ENCODE measurements at regions not wholly inside any gene's neighbourhood (a gene's known extent, or its start where the extent isn't known, plus 50 kb on each side); places are given as distances from the start of the nearest gene placed in this dataset.

DNA sequence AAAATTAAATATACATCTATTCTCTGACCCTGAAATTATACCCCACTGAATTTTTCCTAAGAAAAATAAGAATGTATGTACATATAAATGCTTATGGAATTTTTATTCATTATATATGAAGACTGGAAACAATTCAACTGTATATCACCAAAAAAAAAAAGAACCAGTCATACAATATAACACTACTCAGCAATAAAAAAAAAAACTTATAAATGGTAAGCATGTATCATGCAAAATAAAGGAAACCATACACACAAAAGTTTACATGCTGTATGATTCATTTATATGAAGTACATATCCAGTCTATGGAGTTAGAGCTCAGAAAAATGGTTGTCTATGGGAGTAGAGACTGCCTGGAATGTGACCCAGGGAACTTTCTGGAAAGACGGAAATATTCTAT lies 199.4 kb upstream of the MIR17HG start (continued):
- TF ChIP-seq, protein P1, sequence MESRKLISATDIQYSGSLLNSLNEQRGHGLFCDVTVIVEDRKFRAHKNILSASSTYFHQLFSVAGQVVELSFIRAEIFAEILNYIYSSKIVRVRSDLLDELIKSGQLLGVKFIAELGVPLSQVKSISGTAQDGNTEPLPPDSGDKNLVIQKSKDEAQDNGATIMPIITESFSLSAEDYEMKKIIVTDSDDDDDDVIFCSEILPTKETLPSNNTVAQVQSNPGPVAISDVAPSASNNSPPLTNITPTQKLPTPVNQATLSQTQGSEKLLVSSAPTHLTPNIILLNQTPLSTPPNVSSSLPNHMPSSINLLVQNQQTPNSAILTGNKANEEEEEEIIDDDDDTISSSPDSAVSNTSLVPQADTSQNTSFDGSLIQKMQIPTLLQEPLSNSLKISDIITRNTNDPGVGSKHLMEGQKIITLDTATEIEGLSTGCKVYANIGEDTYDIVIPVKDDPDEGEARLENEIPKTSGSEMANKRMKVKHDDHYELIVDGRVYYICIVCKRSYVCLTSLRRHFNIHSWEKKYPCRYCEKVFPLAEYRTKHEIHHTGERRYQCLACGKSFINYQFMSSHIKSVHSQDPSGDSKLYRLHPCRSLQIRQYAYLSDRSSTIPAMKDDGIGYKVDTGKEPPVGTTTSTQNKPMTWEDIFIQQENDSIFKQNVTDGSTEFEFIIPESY (IDR thresholded peaks at IDR 0.05; ENCODE audit: extremely low read depth, insufficient replicate concordance, low read length): no peak
- no peak for TF ChIP-seq ZNF274 (IDR thresholded peaks at IDR 0.05; ENCODE audit: low read depth, low read length)
- no peak for TF ChIP-seq FOSL1 (IDR thresholded peaks at IDR 0.05; ENCODE audit: low read depth)
- no peak for TF ChIP-seq ZFX (IDR thresholded peaks at IDR 0.05)
- no peak for TF ChIP-seq ELF1 (IDR thresholded peaks at IDR 0.05; ENCODE audit: borderline replicate concordance, low read depth)
- no peak for TF ChIP-seq EZH2 (IDR thresholded peaks at IDR 0.05)
- no peak for TF ChIP-seq SIN3A (IDR thresholded peaks at IDR 0.05; ENCODE audit: low read depth)

DNA sequence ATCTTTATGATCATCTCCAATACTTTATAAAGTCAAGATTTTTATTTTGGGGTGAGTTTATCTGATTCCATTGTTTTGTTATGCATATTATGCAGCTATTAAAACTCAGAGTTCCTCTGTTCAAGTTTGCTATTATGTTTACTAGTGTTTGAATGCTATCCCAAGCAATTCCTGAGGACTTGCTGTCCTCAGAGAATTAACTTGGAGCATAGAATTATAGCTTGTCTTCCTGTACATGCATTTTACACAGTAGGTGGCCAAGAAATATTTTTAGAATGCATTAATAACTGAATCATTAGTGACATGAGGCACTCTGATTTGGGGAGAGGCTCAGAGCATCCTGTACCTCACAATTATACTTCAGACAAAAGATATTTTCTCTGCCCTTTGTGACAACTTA lies 195.6 kb upstream of the MIR17HG start:
- TF ChIP-seq ZFX (IDR thresholded peaks at IDR 0.05) (no peak), SIN3A (IDR thresholded peaks at IDR 0.05; ENCODE audit: low read depth) (no peak), ELF1 (IDR thresholded peaks at IDR 0.05; ENCODE audit: borderline replicate concordance, low read depth) (no peak), CBX3 (IDR thresholded peaks at IDR 0.05; ENCODE audit: low read depth) (no peak), YY1 (IDR thresholded peaks at IDR 0.05; ENCODE audit: extremely low read depth, insufficient replicate concordance, low read depth, low read length) (no peak), EZH2phosphoT487 (IDR thresholded peaks at IDR 0.05; ENCODE audit: borderline replicate concordance) (no peak), TCF7L2 (IDR thresholded peaks at IDR 0.05; ENCODE audit: borderline replicate concordance, extremely low read depth, insufficient read depth, insufficient read length) (no peak), POLR2AphosphoS5 (IDR thresholded peaks at IDR 0.05; ENCODE audit: low read depth, low read length) (no peak), POLR2A (IDR thresholded peaks at IDR 0.05; ENCODE audit: borderline replicate concordance, extremely low read depth, insufficient read depth, insufficient read length) (no peak)
- TF ChIP-seq, protein P2, sequence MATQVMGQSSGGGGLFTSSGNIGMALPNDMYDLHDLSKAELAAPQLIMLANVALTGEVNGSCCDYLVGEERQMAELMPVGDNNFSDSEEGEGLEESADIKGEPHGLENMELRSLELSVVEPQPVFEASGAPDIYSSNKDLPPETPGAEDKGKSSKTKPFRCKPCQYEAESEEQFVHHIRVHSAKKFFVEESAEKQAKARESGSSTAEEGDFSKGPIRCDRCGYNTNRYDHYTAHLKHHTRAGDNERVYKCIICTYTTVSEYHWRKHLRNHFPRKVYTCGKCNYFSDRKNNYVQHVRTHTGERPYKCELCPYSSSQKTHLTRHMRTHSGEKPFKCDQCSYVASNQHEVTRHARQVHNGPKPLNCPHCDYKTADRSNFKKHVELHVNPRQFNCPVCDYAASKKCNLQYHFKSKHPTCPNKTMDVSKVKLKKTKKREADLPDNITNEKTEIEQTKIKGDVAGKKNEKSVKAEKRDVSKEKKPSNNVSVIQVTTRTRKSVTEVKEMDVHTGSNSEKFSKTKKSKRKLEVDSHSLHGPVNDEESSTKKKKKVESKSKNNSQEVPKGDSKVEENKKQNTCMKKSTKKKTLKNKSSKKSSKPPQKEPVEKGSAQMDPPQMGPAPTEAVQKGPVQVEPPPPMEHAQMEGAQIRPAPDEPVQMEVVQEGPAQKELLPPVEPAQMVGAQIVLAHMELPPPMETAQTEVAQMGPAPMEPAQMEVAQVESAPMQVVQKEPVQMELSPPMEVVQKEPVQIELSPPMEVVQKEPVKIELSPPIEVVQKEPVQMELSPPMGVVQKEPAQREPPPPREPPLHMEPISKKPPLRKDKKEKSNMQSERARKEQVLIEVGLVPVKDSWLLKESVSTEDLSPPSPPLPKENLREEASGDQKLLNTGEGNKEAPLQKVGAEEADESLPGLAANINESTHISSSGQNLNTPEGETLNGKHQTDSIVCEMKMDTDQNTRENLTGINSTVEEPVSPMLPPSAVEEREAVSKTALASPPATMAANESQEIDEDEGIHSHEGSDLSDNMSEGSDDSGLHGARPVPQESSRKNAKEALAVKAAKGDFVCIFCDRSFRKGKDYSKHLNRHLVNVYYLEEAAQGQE (IDR thresholded peaks at IDR 0.05; ENCODE audit: low read depth): no peak
- TF ChIP-seq, protein P3, sequence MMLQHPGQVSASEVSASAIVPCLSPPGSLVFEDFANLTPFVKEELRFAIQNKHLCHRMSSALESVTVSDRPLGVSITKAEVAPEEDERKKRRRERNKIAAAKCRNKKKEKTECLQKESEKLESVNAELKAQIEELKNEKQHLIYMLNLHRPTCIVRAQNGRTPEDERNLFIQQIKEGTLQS (IDR thresholded peaks at IDR 0.05): no peak
- Histone ChIP-seq H3K79me2 (ENCODE audit: insufficient read depth, low read length) (no peaks in the 10 kb centered on the region), H3K9me2 (ENCODE audit: insufficient read depth) (no peaks in the 10 kb centered on the region), H3K4me3 (replicated peaks in 1 of 2; ENCODE audit: low read depth in 1 of 2, low read length in 2 of 2) (no peak overlapping the region), H3K9ac (ENCODE audit: low read length) (no peak overlapping the region), H4K20me1 (ENCODE audit: insufficient read depth) (no peaks in the 10 kb centered on the region), H2AFZ (ENCODE audit: low read depth, low read length, poor library complexity, severe bottlenecking) (no peak overlapping the region), H3K27me3 (ENCODE audit: insufficient read depth, low read length) (peaks cover 8% of the 10 kb centered on the region; the same call in 1 of the 2 replicates), H3K9me3 (ENCODE audit: control insufficient read depth in 1 of 2, insufficient read depth in 1 of 2, low read depth in 1 of 2, low read length in 2 of 2) (no peaks in the 10 kb centered on the region), H3K4me1 (ENCODE audit: control insufficient read depth in 1 of 2, insufficient read depth in 2 of 2, low read length in 2 of 2) (no peaks in the 10 kb centered on the region), H3K36me3 (ENCODE audit: control insufficient read depth in 1 of 2, insufficient read depth in 2 of 2, low read length in 2 of 2) (no peaks in the 10 kb centered on the region), H3K27ac (ENCODE audit: low read depth, low read length) (no peak overlapping the region), H3K4me2 (ENCODE audit: low read length) (no peak overlapping the region)
- DNase-seq (ENCODE audit: low read depth, low spot score) (no peak), ATAC-seq (no peak)
- ChIA-PET RAD21 (ENCODE audit: low non-redundant PET in 1 of 2, low total read pairs in 2 of 2, uncharacterized antibody in 2 of 2, unreplicated experiment in 2 of 2) (no interaction called here), CTCF (no interaction called here), POLR2A (no interaction called here)
- BruUV-seq (replicated peaks): no TSS peak
- intact Hi-C loops (cut with micrococcal nuclease): no loop called here

Measured in HCT116 (cell line).